Endothelial cell of umbilical vein (primary cell): ENCODE measurements at regions not wholly inside any gene's neighbourhood (a gene's known extent, or its start where the extent isn't known, plus 50 kb on each side); places are given as distances from the start of the nearest gene placed in this dataset.

Experiments used
- BruUV-seq: library from RNA; stranded (reverse); fragments of 400-500 nt; replicated peaks from 2 replicates; lab custom pipeline; 2021; lab: Mats Ljungman, UMichigan
- CTCF ChIA-PET: fragments of 300-600, 350-600 bp; sonication (Branson Sonifier 250); formaldehyde crosslinking; loops from one replicate; lab custom pipeline; 2021; ENCODE audit warnings: antibody characterized with exemption, inconsistent platforms; lab: Charles Lee
- POLR2A ChIA-PET: fragments of 300-600, 350-600 bp; sonication (Branson Sonifier 250); formaldehyde crosslinking; loops from one replicate; lab custom pipeline; 2021; ENCODE audit warnings: antibody characterized with exemption, inconsistent platforms; lab: Charles Lee
- DNase-seq: peaks from one replicate; pipeline ENCODE4 v3.0.0-alpha.2; 2011; ENCODE audit warnings: low read depth, low spot score
- FAIRE-seq: peaks from 2 replicates; lab custom pipeline; 2011; peaks lifted over from hg19 to GRCh38; lab: Jason Lieb, UNC
- H2AFZ ChIP-seq: 2 replicates; pipeline ENCODE4 v1.6.0; 2012; ENCODE audit warnings: low read depth, low read length, control low read depth, inconsistent platforms
- H3K27ac ChIP-seq: 2 replicates; pipeline ENCODE4 v1.5.1; 2011; ENCODE audit warnings: low read depth, mild to moderate bottlenecking, control low read depth, low read length, moderate library complexity; ENCODE audit not compliant: insufficient read depth
- H3K27me3 ChIP-seq, 2 experiments: 2 replicates each; pipeline versions ENCODE4 v1.6.0 to v1.6.1; 2011; ENCODE audit warnings: low read length in 2 of 2, mixed read lengths in 1 of 2; ENCODE audit not compliant: control insufficient read depth in 2 of 2, insufficient read depth in 2 of 2
- H3K36me3 ChIP-seq, 2 experiments: 2 replicates in 1 of 2; 3 replicates in 1 of 2; pipeline ENCODE4 v1.5.1; 2011; ENCODE audit warnings: low read length in 2 of 2, mild to moderate bottlenecking in 1 of 2, moderate library complexity in 1 of 2; ENCODE audit not compliant: control insufficient read depth in 2 of 2, insufficient read depth in 2 of 2; ENCODE audit errors: extremely low read depth in 1 of 2
- H3K4me1 ChIP-seq: 3 replicates; pipeline ENCODE4 v1.5.1; 2011; ENCODE audit warnings: mild to moderate bottlenecking, low read length; ENCODE audit not compliant: control insufficient read depth, insufficient read depth; ENCODE audit errors: extremely low read depth
- H3K4me2 ChIP-seq: 2 replicates; pipeline ENCODE4 v1.6.1; 2011; ENCODE audit warnings: low read length, control low read depth, mixed read lengths; ENCODE audit not compliant: insufficient read depth
- H3K4me3 ChIP-seq, 3 experiments: fragments of 200-600 bp in 1 of 3; sonication (generic), shearing (Covaris generic) in 1 of 3; replicated peaks in 1 of 3; 2 replicates each; pipeline ENCODE4 v1.5.1; 2011 to 2016; ENCODE audit warnings: control low read depth in 3 of 3, low read length in 3 of 3, mild to moderate bottlenecking in 2 of 3, inconsistent platforms in 1 of 3, low read depth in 1 of 3, moderate library complexity in 1 of 3; ENCODE audit not compliant: insufficient read depth in 1 of 3
- H3K79me2 ChIP-seq: 2 replicates; pipeline ENCODE4 v1.6.0; 2012; ENCODE audit warnings: low read length, inconsistent platforms; ENCODE audit not compliant: control insufficient read depth, insufficient read depth
- H3K9ac ChIP-seq: replicated peaks from 2 replicates; pipeline ENCODE3; 2011; ENCODE audit warnings: low read length, control low read depth; ENCODE audit not compliant: insufficient read depth; ENCODE audit errors: extremely low read depth
- H3K9me1 ChIP-seq: replicated peaks from 3 replicates; pipeline ENCODE4 v1.6.0; 2011; ENCODE audit warnings: mild to moderate bottlenecking, low read length; ENCODE audit not compliant: control insufficient read depth, insufficient read depth; ENCODE audit errors: extremely low read depth
- H3K9me3 ChIP-seq: replicated peaks from 2 replicates; pipeline ENCODE4 v1.5.1; 2012; ENCODE audit warnings: low read length, inconsistent platforms; ENCODE audit not compliant: control insufficient read depth, insufficient read depth
- H4K20me1 ChIP-seq: replicated peaks from 2 replicates; pipeline ENCODE3; 2011; ENCODE audit warnings: mild to moderate bottlenecking, low read length; ENCODE audit not compliant: control insufficient read depth, insufficient read depth; ENCODE audit errors: extremely low read depth
- EZH2 ChIP-seq: IDR thresholded peaks from 2 replicates; pipeline ENCODE4 v1.6.1; 2012; ENCODE audit warnings: borderline replicate concordance, low read depth, mild to moderate bottlenecking, moderate library complexity, low read length, inconsistent platforms; ENCODE audit not compliant: severe bottlenecking
- FOS ChIP-seq: IDR thresholded peaks from 2 replicates; pipeline ENCODE4 v1.6.1; 2011; ENCODE audit warnings: mild to moderate bottlenecking, low read length, moderate library complexity, borderline replicate concordance; ENCODE audit not compliant: insufficient read depth
- GATA2 ChIP-seq: IDR thresholded peaks from 2 replicates; pipeline ENCODE4 v1.7.0; 2011; ENCODE audit warnings: low read depth, mild to moderate bottlenecking, moderate library complexity, mixed read lengths, low read length; ENCODE audit not compliant: insufficient read length, insufficient read depth
- JUN ChIP-seq: IDR thresholded peaks from 2 replicates; pipeline ENCODE4 v1.6.1; 2011; ENCODE audit warnings: borderline replicate concordance, low read depth; ENCODE audit not compliant: insufficient read length, insufficient read depth
- MYC ChIP-seq: IDR thresholded peaks from one replicate; pipeline ENCODE4 v1.6.1; 2011; ENCODE audit warnings: mild to moderate bottlenecking, low read depth, low read length
- POLR2A ChIP-seq: IDR thresholded peaks from 2 replicates; pipeline ENCODE4 v1.6.1; 2012; ENCODE audit warnings: low read depth, mild to moderate bottlenecking, control low read depth, low read length
- POLR2AphosphoS5 ChIP-seq: IDR thresholded peaks from 2 replicates; pipeline ENCODE4 v1.6.1; 2012; ENCODE audit warnings: low read depth, mild to moderate bottlenecking, control low read depth, low read length, moderate library complexity; ENCODE audit not compliant: insufficient read depth
- dilution Hi-C: fragments of 300-500 bp; cut with MboI; formaldehyde crosslinking; loops from one replicate; pipeline ENCODE4 v1.15.0; 2019; ENCODE audit warnings: low sequenced_read_pairs; ENCODE audit not compliant: extremely low pct_ligation_motif_present
- intact Hi-C: fragments of 100-400 bp; cut with micrococcal nuclease; formaldehyde crosslinking; loops from one replicate; pipeline ENCODE4 v1.10.0; 2022
- TF ChIP-seq, protein P1 (sequence below): IDR thresholded peaks from 2 replicates; pipeline ENCODE4 v1.6.1; 2011; ENCODE audit not compliant: insufficient read depth, insufficient read length
- TF ChIP-seq, protein P2 (sequence below), 2 donors: IDR thresholded peaks; 1 replicate in 1 of 2; 2 replicates in 1 of 2; pipeline ENCODE4 v1.5.1; 2011; ENCODE audit warnings: low read length in 2 of 2, mild to moderate bottlenecking in 2 of 2, moderate library complexity in 2 of 2, control low read depth in 1 of 2, inconsistent platforms in 1 of 2, low read depth in 1 of 2; ENCODE audit not compliant: insufficient read depth in 1 of 2; ENCODE audit errors: extremely low read depth in 1 of 2

DNA sequence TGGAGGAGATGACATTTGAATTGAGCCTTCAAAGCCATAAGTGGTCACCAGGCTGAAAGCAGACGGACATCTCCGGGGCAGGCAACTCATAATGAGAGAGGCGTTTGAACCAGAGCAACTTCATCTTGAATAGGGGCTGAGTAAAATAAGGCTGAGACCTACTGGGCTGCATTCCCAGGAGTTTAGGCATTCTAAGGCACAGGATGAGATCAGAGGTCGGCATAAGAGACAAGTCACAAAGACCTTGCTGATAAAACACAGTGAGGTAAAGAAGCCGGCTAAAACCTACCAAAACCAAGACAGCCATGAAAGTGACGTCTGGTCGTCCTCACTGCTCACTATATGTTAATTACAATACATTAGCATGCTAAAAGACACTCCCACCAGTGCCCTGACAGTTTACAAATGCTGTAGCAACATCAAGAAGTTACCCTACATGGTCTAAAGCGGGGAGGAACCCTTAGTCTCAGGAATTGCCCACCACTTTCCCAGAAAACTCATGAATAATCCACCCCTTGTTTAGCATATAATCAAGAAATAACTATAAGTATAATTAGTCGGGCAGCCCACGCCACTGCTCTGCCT lies 194.7 kb upstream of the SOX4 start:
- no peaks in the 10 kb centered on the region for H3K36me3 ChIP-seq
- H3K9ac ChIP-seq, result no peak overlapping the region
- no peaks in the 10 kb centered on the region for H4K20me1 ChIP-seq
- CTCF ChIA-PET, result no interaction called here
- H3K9me3 ChIP-seq, result no peaks in the 10 kb centered on the region
- no peak overlapping the region for H3K4me3 ChIP-seq
- no peak overlapping the region for H3K4me2 ChIP-seq
- no peaks in the 10 kb centered on the region for H3K9me1 ChIP-seq
- POLR2A ChIA-PET, result no interaction called here
- TF ChIP-seq, protein P1, sequence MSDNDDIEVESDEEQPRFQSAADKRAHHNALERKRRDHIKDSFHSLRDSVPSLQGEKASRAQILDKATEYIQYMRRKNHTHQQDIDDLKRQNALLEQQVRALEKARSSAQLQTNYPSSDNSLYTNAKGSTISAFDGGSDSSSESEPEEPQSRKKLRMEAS, result no peak
- TF ChIP-seq EZH2 (no peak), MYC (no peak), POLR2AphosphoS5 (no peak), GATA2 (no peak), FOS (no peak), JUN (no peak), POLR2A (no peak)
- TF ChIP-seq, protein P2, sequence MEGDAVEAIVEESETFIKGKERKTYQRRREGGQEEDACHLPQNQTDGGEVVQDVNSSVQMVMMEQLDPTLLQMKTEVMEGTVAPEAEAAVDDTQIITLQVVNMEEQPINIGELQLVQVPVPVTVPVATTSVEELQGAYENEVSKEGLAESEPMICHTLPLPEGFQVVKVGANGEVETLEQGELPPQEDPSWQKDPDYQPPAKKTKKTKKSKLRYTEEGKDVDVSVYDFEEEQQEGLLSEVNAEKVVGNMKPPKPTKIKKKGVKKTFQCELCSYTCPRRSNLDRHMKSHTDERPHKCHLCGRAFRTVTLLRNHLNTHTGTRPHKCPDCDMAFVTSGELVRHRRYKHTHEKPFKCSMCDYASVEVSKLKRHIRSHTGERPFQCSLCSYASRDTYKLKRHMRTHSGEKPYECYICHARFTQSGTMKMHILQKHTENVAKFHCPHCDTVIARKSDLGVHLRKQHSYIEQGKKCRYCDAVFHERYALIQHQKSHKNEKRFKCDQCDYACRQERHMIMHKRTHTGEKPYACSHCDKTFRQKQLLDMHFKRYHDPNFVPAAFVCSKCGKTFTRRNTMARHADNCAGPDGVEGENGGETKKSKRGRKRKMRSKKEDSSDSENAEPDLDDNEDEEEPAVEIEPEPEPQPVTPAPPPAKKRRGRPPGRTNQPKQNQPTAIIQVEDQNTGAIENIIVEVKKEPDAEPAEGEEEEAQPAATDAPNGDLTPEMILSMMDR (IDR thresholded peaks at IDR 0.05; ENCODE audit: extremely low read depth in 1 of 2, insufficient read depth in 1 of 2, low read depth in 1 of 2, low read length in 2 of 2), result no peak
- dilution Hi-C loops, result no loop called here
- H3K27me3 ChIP-seq, result peaks cover 0 to 3% of the 10 kb centered on the region in 2 experiments
- H3K4me1 ChIP-seq, result no peaks in the 10 kb centered on the region
- no TSS peak for BruUV-seq
- no peak for FAIRE-seq
- no peak overlapping the region for H3K27ac ChIP-seq
- H2AFZ ChIP-seq, result no peak overlapping the region
- no peaks in the 10 kb centered on the region for H3K79me2 ChIP-seq
- DNase-seq, result no peak
- intact Hi-C loops, result no loop called here
